Activated CD4-positive, alpha-beta T cell treated with anti-CD3 and anti-CD28 coated beads, Interleukin-2, amount 50 U/mL, for 48 hours (primary cell): ENCODE measurements at regions not wholly inside any gene's neighbourhood (a gene's known extent, or its start where the extent isn't known, plus 50 kb on each side); places are given as distances from the start of the nearest gene placed in this dataset.
"Not testable (repeated sequence)": the region's sequence is repeated elsewhere in the genome, so short reads cannot be mapped to it uniquely, and the experiment has no call there.

Source experiments
- DNase-seq, 2 experiments: peaks; one replicate each; pipeline ENCODE4 v3.0.0-alpha.2; 2020

DNA sequence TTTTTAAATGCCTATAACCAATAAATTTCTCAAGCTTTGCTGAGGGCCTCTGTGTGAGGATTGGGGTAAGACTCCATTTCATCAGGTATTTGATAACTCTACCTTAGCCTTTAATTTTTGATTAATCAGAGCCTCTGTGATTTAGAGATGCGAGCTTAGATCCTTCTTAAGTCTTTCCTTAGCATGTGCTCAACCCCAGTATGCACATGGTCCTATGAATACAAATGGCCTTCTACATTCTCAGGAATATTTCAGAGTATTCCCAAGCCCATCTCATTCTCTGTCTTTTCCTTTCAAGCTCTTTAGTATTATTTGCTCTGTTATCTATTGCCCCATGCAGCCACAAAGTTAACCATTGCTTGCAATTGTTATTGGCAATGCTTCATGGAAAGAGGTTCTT, 1407.7 kb downstream of the LRFN5 start:
- DNase-seq = no peak

DNA sequence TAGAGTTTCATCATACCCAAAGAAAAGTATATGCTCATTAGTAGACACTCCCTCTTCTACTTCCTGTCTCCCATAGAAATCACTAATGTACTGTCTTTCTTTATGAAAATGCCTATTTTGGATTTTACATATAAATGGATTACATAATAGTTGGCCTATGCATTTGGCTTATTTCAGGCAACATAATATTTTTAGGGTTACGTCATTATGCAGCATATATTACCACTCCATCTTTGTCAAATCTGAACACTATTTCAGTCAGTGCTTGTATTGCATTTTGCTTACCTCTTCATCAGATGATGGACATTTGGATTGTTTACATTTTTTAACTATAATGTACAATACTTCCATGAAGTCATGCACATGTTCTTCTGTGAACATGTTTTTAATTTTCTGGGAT, 1406.1 kb downstream of the LRFN5 start:
- DNase-seq = no peak

DNA sequence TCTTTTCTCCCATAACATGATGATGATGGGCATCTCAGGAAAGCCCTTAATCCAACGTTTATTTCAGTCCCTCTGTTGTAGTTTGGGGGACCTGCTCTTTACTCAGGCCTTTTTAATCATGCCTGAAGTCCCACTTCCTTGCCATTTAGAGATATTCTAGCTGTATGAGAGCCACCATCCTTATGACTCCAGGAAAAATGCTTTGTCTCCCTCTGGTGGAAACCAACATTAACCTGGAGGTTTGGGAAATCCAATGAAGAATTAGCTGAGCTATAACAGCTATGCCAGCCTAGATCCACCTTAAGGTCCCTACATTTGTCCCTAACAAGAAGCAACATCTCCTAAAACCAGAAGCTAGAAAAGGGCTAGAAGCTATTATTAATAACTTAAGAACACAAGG, 1399.1 kb downstream of the LRFN5 start:
- DNase-seq = no peak

DNA sequence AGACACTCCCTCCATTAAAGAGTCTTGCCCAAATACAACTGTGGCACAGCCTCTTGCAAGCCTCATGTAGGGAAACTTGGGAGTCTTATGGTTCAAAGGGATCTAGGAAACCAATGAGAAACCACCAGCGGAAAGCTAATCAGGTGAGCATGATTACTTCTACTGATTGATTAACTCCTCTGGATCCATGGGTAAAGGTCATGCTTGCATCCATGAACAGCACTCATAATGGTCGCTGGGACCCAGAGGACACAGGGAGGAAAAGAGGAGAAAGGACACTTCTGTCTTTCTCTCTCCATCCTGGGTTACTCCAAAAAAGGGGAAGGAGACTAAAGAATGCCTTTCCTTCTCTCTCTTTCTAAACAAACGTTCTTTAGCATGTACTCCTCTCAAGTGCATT, 1397.2 kb downstream of the LRFN5 start:
- no peak for DNase-seq

DNA sequence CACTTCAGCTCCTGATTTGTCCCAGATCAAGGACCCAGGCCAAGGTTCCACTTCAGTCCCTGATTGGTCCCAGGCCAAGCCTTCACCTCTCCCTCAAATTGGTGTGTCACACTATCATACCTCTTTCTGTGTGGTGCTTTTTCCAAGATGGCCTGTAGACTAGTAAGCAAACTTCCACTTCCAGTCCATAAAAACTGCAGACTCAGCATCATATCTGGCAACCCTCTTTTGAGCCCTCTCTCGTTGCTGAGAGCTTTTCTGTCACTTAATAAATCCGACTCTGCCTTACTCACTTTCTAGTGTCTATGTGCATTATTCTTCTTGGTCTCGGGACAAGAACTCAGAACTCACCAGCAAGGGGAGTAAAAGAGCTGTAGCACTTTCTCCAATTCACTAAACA, 1395.1 kb downstream of the LRFN5 start:
- DNase-seq = no peak

DNA sequence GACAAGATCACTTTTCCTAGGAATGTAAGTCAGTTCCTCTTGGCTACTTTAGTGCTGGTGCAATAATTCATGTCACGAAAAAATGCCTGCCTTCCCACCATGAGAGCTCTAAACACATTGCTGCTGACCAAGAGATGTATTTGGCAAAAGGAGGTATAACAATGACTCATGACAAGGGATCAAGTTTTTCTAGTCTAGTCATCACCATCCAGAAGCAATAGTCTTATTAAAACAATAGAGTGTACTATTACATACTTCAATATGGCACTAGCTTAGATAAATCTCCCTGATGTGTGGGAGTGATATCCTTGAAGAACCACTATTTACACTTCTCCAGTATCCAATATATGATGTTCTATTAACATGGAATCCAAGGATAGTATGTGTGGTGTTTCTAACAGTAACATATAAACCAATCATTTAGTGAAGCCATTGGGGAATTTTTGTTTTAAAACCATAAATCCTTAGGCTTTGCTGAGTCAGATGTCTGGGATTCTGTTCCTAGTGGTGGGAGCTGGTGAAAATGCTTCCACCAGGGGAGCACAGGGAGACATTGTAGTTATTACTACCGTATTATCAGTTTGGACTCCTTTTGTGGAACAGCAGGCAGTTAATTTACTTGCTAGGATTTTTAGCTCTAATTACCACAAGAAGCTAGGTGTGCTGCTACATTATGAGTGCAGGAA, 1387.5 kb downstream of the LRFN5 start:
- DNase-seq = no peak

DNA sequence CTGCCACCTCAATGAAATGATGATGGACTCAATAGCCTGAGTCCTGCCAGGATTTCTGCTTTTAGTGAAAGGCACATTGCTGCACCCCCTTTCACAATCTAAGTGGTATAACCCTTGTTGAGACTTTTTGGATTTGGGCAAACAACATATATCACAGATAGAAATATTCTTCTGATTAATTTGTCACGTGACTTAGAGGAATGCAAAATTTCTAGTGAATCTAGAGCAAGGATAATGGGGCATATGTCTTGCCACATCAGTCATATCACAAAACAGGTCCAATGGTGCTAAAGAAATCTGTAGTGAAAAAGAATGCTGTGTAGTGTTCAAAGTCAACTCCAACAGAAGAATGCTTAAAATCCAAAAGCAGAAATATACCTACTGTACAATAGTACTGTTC, 1386.3 kb downstream of the LRFN5 start:
- DNase-seq = no peak

DNA sequence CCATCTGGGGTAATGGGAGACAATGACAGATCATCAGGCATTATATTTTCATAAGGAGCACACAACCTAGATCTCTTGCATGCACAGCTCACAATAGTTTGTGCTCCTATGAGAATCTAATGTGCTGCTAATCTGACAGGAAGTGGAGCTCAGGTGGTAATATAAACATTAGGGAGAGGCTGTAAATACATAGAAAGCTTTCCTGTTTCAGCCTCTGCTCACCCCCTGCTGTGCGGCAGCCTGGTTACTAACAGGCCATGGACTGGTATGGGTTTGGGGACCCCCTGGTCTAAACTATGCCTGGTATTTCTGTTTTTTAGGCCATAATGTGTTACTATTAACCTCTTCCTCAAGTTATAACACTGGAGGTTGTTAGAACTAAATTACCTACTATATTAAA, 1373.7 kb downstream of the LRFN5 start:
- DNase-seq = no peak

DNA sequence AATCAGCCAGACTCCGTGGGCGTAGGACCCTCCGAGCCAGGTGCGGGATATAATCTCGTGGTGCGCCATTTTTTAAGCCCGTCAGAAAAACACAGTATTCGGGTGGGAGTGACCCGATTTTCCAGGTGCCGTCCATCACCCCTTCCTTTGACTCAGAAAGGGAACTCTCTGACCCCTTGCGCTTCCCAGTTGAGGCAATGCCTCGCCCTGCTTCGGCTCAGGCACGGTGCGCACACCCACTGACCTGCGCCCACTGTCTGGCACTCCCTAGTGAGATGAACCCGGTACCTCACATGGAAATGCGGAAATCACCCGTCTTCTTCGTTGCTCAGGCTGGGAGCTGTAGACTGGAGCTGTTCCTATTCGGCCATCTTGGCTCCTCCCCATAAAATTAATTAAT, 1366.5 kb downstream of the LRFN5 start:
- DNase-seq = not testable (repeated sequence)

DNA sequence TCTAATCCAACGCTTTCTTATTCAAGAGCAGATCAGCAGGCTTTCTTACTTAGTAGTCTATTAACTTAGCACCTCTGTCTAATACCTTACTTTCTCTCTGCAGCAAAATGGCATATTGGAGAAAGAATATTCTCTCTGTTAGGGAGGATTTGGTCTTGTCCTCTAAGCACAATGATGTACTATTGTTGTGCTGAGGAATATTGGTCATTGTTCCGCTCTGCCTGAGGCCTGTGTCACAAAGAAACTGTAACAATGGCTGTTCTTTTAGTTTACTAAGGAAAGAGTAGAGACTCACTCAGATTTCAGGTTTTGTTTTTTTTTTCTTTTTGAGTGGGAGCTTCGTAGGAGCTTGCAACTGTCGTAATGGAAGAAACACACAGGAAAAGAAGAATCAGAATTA, 1358.8 kb downstream of the LRFN5 start:
- DNase-seq = no peak

DNA sequence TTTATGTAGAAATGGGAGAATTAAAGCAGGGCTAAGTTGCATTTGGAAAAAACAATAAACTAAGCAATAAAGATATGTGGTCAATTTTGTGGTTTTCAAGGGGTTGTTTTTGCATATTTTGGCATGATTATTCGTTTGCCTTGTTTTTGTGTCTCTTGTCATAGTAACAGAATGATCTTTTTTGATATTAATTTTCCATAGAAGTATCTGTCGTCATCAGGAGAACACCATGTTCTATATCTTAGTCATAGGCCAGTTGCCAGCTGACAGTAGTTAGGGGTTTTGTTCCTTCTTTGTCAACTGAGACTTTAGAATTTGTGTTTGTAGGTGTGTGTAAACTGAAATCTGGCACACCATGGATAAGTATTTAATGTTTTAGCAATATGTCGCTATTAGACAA, 1354.8 kb downstream of the LRFN5 start:
- DNase-seq = no peak

DNA sequence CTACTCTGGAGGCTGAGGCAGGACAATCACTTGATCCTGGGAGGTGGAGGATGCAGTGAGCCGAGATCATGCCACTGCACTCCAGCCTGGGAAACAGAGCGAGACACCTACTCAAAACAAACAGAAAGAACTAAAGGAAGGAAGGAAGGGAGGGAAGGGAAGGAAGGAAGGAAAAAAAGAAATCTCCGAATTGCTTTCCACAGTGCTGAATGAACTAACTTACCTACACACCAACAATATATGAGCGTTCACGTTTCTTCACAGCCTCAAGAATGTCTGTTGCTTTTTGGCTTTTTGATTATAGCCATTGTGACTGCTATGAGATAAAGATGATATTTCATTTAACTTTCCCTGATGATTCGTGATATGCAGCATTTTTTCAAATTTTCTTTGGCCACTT, 1343.7 kb downstream of the LRFN5 start:
- no peak for DNase-seq

DNA sequence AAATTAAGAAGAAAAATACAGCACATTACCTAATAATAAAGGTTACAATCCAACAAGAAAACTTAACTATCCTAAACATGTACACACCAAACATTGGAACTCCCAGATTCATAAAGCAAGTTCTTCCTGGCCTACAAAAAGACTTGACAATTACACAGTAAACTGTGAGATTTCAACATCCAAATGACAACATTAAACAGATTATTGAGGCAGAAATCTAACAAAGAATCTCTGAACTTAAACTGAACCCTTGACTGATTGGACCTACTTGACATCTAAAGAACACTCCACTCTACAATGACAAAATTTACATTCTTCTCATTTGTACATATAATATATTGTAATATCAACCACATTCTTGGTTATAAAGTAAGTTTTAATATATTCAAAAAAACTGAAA, 1341.3 kb downstream of the LRFN5 start:
- DNase-seq = no peak

DNA sequence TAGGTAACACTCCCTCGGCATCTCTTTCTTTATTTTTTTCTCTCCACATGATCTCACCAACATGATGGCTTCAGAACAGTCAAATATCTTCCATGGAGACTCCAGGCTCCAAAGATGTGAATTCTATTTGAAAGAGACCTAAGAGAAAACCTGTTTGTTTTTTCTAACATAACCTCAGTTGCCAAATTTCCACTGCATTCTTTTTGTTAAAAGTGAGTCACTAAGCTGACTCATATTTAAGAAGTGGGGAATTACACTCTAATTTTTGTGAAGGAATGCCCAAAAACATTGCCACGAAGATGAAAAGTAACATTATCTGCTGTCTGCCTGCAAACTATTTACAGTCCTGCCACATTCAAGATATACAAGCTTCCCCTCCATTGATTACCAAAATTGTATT, 1337.6 kb downstream of the LRFN5 start:
- DNase-seq = no peak

DNA sequence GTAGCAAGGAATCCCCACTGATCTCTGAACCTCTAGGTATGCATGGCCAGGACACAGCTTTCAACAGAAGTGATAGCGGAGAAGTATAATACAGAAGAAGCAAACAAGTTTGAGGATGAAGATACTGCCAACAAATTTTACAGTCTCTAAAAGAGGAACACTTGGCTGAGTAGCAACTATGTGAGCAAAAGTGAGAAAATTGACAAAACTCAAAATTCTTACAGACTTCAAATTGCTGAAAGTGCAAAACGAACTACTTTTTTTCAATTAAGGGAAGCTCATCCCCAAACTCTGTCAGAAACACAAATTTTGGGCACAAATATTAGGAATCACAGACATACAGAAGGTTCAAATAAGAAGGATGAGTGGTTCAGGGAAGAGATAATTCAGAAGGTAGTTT, 1324.6 kb downstream of the LRFN5 start:
- DNase-seq = no peak

DNA sequence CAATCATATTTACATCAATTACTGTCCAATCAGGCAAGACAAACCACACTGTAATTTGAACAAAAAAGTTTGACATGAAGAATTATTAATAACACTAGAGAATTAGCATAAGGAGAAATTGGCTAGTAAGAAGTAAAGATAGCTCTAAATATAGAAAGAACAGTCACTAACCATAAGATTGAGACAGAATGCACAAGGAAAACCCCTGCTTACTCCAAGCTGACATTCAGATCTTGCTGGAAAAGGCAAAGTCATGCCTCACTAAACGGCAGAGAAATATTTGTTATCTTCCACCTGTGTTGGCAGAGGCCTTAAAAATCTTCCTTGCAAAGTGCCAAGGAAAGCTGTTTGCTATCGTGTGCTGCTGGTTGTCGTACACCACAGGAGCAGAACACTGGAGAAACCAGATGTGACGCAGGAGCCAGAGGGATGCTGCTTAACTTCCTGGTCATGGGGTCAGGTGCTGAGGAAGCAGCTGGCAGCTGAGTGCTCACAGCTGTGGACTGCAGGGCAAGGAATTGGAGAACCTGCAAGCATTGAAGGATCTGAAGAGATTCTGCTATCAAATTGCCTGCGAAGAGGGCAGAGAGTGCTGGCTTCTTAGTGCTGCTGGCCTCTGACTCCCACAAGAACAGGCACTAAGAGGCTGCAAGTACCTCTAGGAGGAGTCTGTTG, 1323.3 kb downstream of the LRFN5 start:
- no peak for DNase-seq

DNA sequence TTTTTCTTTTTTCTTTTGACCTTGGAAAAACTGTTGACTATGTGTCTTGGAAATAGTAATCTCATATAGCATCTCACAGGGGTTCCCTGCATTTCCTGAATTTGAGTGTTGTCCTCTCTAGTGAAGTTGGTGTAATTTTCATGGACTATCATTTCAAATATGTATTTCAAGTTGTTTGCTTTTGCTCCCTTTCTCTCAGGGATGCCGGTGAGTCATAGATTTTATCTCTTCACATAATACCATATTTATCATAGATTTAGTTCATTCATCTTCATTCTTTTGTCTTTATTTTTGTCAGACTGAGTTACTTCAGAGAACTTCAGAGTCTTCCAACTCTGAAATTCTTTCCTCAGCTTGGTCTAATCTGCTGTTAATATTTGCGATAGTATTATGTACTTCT, 1320.6 kb downstream of the LRFN5 start:
- no peak for DNase-seq

DNA sequence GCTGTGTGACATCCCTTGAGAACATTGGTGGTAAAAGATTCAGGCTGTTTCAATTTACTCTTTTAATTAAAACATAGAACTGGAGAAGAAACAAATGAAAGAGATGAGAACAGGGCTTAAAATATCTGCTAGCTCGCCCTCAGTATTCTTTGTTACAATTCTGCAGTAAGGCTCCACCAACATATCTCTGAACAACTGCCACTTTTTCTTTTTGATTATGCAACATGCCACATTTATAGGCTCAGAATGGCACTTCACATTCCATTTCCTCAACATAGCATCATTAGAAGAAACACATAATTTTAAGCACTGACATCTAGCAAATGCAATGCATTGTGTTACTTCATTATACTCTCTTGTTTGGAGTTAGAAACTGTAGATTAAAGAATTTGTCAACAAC, 1315.2 kb downstream of the LRFN5 start:
- no peak for DNase-seq

DNA sequence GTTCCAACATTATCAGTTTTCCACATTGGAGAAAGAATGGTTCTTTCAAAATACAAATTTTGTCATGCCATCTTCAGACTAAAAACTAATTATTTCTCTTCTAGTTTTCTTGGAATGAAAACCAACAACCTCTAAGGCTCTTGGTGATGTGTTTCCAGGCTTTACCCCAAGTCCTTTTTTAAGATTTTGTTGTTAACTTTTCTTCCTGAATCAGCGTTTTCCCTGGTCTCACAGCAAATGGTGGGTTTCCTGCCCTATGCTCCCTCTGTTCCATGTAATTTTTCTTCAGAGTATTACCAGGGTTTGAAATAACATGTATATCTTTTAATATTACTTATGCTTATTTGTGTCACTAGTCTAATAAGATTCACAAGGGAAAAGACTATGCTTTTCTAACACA, 1311.9 kb downstream of the LRFN5 start:
- no peak for DNase-seq

DNA sequence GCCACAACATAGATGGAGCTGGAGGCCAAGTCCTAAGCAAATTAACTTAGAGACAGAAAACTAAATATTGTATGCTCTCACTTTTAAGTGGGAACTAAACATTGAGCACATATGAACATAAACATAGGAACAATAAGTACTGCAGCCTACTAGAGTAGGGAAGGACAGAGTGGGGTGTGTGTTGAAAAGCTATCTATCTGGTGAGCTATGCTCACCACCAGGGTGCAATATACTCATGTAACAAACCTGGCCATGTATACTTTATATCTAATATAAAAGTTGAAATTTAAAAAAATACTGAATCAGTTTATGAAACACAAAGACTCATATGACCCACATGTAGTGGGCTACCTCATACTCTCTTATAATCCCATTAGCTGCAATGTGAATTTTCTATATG, 1305.0 kb downstream of the LRFN5 start:
- DNase-seq = no peak

DNA sequence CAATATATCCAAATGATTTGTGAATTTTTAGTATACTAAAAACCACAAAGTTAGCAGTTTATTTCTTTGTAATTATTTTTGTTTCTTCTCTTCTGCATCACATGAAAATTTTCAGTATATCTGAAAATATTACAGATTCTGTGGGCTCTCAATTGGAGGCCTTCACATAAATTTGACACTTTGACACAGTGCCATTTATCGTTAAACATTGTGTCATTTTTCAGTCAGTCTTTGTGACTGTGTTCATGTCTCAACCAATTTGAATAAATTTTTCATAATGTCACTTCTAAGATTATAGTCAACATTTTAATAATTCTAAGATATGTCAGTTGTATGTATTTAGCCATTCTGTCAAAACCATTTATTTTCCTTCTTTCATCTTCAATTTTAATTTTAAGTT, 1303.0 kb downstream of the LRFN5 start:
- no peak for DNase-seq

DNA sequence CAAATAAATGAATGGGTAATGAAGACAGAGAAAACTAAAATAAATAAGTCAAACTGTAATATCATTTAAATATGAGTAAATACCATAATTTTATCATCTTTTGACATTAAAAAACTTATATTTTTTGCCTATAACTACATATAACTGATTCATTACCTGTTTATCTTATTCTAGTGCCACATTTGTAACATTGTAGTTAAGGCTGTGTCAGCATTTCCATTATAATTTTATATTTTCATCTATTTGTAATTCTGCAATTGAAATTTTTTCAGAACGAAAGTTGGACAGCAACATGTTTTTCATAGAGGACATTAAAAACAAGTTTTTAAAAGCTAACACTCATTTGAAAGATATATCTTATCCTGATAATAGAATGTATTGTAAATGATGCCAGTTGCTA, 1286.5 kb downstream of the LRFN5 start:
- DNase-seq = no peak

DNA sequence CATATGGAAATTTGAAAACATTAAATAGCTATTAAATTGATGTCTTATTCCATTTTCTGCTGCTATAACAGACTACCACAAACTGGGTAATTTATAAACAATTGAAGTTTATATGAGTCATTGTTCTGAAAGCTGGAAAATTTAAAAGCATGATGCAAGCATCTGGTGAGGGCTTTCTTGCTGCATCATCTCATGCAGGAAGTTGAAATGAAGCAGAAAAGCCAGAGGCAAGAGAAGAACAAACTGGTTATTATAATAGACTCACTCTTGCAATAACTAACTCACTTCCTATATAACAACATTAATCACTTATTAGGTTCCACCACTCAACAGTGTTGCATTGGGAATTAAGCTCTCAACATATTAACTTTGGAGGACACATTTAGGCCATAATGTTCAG, 1277.4 kb downstream of the LRFN5 start:
- DNase-seq = no peak

DNA sequence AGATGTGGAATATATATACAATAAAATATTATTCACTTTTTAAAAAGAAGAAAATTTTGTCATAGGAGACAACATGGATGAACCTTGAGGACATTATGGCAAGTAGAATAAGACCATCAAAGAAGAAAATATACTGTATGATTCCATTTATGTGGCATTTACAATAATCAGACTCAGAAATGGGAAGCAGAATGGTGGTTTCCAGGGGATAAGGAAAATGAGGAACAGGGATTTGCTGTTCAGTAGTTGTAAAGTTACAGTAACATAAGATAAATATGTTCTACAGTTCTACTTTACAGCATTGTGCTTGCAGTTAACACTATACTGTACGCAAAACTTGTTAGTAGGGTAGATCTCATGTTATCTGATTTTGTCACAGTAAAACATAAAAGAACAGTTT, 1271.0 kb downstream of the LRFN5 start:
- DNase-seq = no peak

DNA sequence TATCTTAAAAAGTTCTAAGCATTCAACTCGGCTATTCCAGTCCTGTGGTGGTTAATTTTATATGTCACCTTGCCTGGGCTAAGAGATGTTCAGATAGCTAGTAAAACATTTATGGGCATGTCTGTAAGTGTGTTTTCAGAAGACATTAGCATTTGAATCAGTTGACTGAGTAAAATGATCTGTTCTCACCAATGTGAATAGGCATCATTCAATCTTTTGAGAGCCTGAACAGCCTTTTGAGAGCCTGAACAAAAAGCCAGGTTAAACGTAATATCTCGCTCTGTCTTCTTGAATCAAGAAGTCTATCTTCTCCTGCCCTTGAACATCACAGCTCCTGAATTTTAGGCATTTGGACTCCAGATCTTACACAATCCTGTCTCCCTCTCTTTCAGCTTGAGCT, 1266.1 kb downstream of the LRFN5 start:
- no peak for DNase-seq
